HG02938 (cell line): ENCODE measurements at regions not wholly inside any gene's neighbourhood (a gene's known extent, or its start where the extent isn't known, plus 50 kb on each side); places are given as distances from the start of the nearest gene placed in this dataset.

Experiments
- ATAC-seq: cut with Tn5 transposase; IDR thresholded peaks from one replicate; pipeline ENCODE4 v1.9.1; 2021; ENCODE audit warnings: mild to moderate bottlenecking, moderate library complexity; ENCODE audit not compliant: unreplicated experiment

- ATAC-seq, result no peak
These were observed 116.4 kb downstream of the GADD45G start for GRCh38 chr9:89721176-89721700.

DNA sequence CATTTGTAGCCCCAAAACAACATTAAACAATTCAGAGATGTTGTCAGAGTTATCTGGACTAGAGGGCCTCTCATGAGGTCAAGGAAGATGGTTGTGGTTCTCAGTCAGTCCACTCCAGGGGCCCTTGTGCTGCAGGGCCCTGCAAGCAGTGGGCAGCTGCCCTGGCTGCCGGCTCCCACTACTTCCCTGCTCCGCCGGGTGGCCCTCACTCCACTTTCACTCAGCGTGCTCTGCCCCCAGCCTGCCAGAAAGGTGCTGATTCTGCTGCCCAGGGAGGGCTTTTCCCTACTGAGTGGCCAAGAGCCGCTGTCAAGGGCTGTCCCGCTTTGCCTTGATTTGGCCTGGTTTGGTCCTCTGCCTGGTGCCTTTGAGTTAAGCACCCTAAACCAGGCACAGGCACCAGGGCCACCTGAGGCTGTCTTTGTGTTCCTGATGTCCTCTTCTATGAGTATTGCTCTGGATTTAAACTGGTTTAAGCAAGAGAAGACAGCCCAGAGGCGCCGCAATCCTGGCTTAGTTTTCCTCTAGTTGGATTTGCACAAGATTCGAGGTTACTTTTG, 117.2 kb downstream of the GADD45G start:
- ATAC-seq, result no peak

DNA sequence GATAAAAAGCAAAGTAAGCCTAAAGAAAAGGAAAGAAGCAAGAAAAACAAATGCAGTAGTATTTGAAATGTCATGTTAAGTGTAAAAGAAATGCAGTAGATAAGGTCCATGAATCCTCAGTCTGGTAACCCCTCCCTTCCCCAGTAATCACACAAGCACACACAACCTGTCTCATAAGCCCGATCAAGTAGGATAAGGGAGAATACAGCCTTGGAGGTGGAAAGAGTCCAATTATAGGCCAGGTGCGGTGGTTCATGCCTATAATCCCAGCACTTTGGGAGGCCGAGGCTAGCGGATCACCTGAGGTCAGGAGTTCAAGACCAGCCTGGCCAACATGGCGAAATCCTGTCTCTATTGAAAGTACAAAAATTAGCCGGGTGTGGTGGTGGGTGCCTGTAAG, 117.9 kb downstream of the GADD45G start:
- ATAC-seq, result no peak

GRCh38 chr9:89723469-89724100, 118.8 kb downstream of the GADD45G start:
- no peak for ATAC-seq

DNA sequence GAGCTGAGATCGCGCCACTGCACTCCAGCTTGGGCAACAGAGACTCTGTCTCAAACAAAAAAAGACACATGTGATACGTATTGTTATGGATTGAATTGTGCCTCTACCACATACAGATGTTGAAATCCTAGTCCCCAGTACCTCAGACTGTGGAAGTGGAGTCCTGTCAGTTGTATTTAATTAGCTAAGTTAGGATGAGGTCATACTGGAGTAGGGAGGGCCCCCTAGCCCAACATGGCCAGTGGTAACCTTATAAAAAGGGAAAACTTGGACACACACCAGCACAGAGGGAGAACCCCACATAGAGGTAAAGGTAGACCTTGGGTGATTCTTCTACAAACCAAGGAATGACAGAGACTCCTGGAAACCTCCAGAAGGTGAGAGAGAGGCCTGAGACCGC, 119.8 kb downstream of the GADD45G start:
- no peak for ATAC-seq

- ATAC-seq, result no peak
These were observed 120.5 kb downstream of the GADD45G start for GRCh38 chr9:89725271-89725670.

GRCh38 chr9:89729954-89730530, 125.2 kb downstream of the GADD45G start:
- no peak for ATAC-seq

GRCh38 chr9:89730715-89731114, 125.9 kb downstream of the GADD45G start:
- no peak for ATAC-seq

DNA sequence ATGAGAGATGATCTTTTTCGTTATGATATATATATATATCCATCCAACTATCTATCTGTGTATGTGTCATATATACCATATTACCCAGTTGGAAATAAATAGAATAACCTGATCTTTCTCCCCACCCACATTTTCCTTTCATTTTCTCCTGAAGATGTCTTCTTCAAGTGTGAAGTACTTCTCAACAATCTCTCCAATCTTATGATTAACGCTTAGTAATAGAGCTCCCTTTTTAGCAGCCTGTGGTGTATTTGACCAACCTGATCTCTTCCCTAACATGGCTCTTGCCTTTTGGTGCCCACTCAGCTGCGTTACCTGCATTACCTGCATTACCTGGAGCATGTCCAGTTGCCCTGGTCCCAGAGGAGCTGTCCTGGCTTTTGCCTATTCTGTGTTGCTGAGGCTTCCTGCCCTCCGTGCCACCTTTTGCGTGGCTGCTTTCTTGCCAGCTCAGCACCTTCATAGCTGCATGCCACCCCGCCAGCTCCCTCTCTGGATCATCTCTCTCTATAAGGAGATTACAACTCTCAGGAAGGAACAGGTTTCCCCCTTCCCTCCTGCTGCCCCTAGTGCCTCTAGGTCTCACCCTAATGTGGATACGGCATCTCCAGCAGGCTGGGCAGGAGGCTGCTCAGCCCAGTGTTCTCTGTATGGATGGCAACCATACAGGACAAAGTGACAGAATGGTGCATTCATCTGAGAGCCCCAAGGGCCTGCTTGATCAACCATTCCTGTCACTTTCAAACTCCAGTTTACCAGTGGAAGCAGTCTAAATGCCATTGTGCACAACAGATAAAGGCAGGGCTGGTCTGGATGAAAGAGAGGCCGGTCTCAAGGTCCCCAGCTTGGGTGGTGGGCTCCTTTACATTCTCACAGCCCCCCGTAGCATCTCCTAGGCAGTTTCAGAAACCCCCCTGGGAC, 126.7 kb downstream of the GADD45G start:
- no peak for ATAC-seq

GRCh38 chr9:89732295-89732938, 127.6 kb downstream of the GADD45G start:
- no peak for ATAC-seq

DNA sequence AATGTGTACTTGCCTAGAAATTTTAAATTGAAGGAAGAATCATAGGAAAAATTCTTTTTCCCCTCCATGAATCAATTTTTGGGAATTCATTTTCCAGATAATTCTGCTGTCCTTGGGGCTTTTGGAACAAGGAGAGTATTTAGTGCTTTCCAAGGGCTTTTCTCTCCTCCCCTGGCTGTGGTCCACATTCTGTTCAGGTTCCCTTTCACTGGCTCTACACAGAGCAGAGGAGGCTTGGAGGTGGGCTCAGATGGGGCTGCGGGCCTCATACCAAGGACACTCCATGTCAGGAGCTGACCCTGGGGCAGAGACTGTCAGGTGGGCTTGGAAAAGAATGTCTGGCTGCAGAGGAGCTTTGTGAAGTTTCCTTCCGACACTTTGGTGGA, 128.1 kb downstream of the GADD45G start:
- ATAC-seq, result no peak

DNA sequence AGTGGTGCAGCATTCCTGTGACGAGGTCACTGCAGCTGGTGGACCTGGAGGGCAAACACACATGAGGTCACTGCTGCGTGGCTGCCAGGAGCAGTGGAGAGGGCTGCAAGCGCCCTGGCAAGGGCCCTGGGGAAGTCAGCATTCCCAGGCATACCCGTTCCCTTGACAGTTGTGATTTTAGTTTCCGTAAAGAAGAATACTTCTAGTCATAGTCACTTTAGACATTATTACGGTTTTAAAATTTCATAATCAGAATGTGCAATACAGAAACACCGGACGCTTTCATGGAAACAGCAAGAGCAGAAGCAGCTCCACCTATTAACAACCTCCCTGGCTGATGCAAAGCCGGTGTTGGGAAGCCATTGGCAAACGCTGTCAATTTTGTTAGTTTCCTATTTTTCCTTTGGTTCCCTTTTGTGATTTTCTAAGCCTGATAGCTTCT, 129.8 kb downstream of the GADD45G start:
- ATAC-seq, result no peak

DNA sequence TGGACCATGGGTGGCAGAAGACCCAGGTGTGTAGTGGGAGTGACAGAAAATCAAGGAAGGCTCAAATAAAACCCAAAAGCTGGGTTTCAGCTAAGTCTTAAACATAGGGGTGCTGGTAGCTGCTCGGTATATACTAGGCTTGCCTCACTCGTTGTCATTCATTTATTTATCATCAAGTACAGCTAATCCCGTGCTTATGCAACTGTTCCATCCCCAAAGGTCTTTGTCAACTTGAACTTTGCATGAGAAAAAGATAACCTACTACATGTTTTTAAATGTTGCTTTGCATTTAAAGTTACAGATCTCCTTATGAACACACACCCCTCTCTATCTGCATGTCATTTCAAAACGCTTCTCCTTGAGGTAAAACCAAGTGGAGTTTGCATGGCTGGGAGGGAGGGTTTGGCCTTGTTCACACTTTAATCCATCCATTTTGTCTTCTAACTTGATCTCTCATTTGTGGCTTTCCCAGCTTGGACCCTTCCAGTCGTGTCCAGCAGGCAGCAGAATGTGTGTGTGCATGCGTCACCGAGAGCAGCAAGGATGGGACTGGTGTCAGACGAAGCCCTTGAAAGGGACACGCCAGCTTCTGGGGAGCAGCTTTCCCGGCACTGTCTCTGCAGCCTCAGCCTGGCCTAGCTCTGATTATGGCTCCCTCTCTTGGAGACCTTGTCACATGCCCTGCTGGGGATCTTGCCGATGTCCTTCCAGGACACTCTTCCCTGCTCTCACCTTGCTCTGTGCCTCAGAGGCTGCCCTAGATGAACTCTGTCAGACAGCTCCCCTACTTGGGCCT, 133.5 kb downstream of the GADD45G start:
- ATAC-seq, result no peak

DNA sequence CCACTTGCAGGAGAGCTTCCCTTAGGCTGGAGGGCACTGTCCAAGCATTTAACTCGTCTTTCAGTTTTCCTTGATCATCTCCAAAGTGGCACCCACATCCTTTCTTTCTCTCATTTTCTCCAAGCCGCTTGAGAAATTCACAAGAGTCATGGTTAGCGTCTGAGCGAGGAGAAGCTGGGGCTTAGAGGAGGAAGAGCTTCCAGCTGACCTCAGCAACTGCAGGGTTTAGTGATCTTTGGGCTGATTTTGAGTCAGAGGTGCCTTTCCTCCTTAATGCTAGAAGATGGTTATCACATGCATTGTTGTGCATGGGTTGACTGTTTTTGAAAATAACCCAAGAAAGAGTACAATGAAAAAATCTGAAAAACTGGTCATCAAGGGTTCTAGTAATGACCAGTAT, 134.7 kb downstream of the GADD45G start:
- ATAC-seq, result no peak

- ATAC-seq, result no peak
These were observed 135.1 kb downstream of the GADD45G start for GRCh38 chr9:89739916-89740315.

- no peak for ATAC-seq
These were observed 135.9 kb downstream of the GADD45G start for GRCh38 chr9:89740722-89741121.

- ATAC-seq, result no peak
These were observed 137.8 kb downstream of the GADD45G start for GRCh38 chr9:89742660-89743059.

GRCh38 chr9:89743216-89743572, 138.4 kb downstream of the GADD45G start:
- ATAC-seq, result peak; percentile 47

DNA sequence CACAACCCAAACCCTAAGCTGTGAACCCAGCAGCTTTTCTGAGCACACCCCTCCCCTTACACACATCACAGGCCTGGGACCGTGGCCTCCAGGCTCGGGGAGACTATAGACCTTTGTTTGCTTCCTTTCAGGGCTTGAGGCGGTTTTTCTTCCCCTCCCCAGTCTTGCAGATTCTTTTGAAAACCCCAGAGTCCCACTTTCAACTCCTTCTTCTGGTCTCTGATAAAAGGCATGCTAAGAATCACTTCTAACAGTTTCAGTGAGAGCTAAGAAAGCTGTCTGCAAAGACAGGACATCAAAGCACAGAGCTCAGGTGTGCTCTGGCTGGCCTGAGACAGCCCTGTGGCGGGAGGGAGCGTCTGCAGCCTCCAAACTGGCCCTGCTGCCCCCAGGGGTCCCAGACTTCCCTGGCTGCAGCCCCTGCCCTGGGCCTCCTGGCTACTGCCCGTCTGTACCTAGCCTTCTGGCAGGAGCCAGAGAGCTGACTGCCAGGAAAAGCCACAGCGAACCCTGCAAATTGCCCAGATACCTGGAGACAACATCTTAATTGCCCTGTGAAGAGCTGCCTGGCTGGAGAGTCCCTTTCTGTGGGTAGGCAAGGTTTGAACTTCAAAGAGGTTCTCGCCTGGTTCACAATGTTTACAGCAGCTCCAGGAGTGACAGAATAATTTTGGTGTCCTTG, 138.9 kb downstream of the GADD45G start:
- peak; percentile 46 for ATAC-seq

DNA sequence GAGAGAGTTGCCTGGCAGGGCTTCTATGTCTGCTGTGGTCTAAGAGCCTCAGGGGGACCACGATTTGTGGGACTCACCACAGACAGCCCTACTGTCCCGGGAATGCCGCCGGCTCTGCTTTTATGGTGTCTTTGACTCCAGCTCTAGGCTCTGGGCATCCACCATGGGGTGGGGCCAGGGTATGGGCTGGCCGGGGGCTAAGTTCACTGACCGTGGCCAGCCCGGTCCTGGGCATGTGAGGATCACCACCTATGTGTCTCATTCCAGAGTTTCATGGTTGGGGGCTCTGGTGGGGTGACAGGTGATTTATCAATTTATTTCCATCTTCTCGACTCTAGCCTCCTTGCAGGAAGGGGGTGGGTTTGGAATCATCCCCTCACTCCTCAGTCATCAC, 139.4 kb downstream of the GADD45G start:
- no peak for ATAC-seq
